GM21786 (cell line): ENCODE measurements at regions not wholly inside any gene's neighbourhood (a gene's known extent, or its start where the extent isn't known, plus 50 kb on each side); places are given as distances from the start of the nearest gene placed in this dataset.
"Not testable (repeated sequence)": the region's sequence is repeated elsewhere in the genome, so short reads cannot be mapped to it uniquely, and the experiment has no call there.

Experiments
- ATAC-seq: cut with Tn5 transposase; IDR thresholded peaks from one replicate; pipeline ENCODE4 v1.9.1; 2021; ENCODE audit not compliant: unreplicated experiment

GRCh38 chr3:23701716-23702597, 103.8 kb upstream of the UBE2E1 start:
- no peak for ATAC-seq

GRCh38 chr3:23704298-23704697, 101.5 kb upstream of the UBE2E1 start:
- ATAC-seq: no peak

- no peak for ATAC-seq
Measured at GRCh38 chr3:23706111-23706510, 99.6 kb upstream of the UBE2E1 start.

- no peak for ATAC-seq
Measured at GRCh38 chr3:23709987-23710386, 95.8 kb upstream of the UBE2E1 start.

GRCh38 chr3:23710555-23710954, 95.2 kb upstream of the UBE2E1 start:
- no peak for ATAC-seq

- ATAC-seq: peak; percentile 93
Measured at GRCh38 chr3:23711916-23712494, 93.8 kb upstream of the UBE2E1 start.

GRCh38 chr3:23712656-23713559, 92.8 kb upstream of the UBE2E1 start:
- no peak for ATAC-seq

- no peak for ATAC-seq
Measured at GRCh38 chr3:23713641-23714040, 92.1 kb upstream of the UBE2E1 start.

GRCh38 chr3:23720059-23720458, 85.7 kb upstream of the UBE2E1 start:
- ATAC-seq: no peak

- no peak for ATAC-seq
Measured at GRCh38 chr3:23720885-23721284, 84.9 kb upstream of the UBE2E1 start.

GRCh38 chr3:23723141-23723540, 82.6 kb upstream of the UBE2E1 start:
- no peak for ATAC-seq

- peak; percentile 39 for ATAC-seq
Measured at GRCh38 chr3:23723930-23724329, 81.8 kb upstream of the UBE2E1 start.

- peak; percentile 70 for ATAC-seq
Measured at GRCh38 chr3:23726811-23727548, 78.8 kb upstream of the UBE2E1 start.

- no peak for ATAC-seq
Measured at GRCh38 chr3:23728601-23729117, 77.1 kb upstream of the UBE2E1 start.

GRCh38 chr3:23729362-23729761, 76.4 kb upstream of the UBE2E1 start:
- ATAC-seq: not testable (repeated sequence)

- ATAC-seq: no peak
Measured at GRCh38 chr3:23734481-23734880, 71.3 kb upstream of the UBE2E1 start.

- ATAC-seq: no peak
Measured at GRCh38 chr3:23735062-23735461, 70.7 kb upstream of the UBE2E1 start.

- ATAC-seq: no peak
Measured at GRCh38 chr3:23735535-23736326, 70.0 kb upstream of the UBE2E1 start.

- ATAC-seq: no peak
Measured at GRCh38 chr3:23738944-23739343, 66.8 kb upstream of the UBE2E1 start.

GRCh38 chr3:23739536-23739935, 66.2 kb upstream of the UBE2E1 start:
- no peak for ATAC-seq
